ENCODE measurements at regions not wholly inside any gene's neighbourhood (a gene's known extent, or its start where the extent isn't known, plus 50 kb on each side); places are given as distances from the start of the nearest gene placed in this dataset.
"Not testable (repeated sequence)": the region's sequence is repeated elsewhere in the genome, so short reads cannot be mapped to it uniquely, and the experiment has no call there.

DNA sequence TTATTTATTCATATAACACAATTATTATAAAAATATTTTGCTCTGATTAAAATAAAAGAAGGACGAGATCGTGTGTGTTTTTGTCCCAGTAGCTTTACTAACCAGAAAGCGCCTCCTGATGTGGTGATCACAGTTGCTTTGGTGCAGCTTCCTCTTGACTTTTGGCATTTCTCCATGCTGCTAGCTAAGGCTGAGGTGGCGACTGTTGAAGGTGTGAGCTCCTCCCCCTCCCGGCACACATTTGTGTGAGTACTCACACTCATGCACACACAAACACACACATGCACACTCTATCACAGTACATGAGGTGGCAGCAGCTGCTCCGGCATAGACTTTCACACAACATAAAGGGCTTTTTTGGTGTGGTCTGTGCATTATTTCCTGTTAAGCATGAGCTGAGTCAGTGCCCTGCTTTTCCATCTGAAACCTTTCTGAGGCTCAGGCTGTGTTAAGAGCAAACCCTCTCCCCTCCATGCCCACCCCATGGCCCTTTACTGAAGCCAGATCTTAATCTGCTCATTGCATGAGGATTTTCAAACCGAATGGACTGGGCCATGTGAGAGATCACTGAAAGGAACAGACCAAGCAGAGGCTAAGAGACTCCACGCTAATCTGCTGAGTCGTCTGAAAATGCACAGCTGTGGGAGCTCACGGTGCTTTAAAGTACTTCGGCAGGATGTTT is 53.3 kb downstream of the FOXD4L1 start:
- not testable (repeated sequence) for H3K36me3 Mint-ChIP-seq, H3K27ac Mint-ChIP-seq, H3K9me3 Mint-ChIP-seq
- DNase-seq (ENCODE audit: low spot score in 2 of 2) (peak; percentile 39 to 54), ATAC-seq (peak; percentile 96 to 97)

GRCh38 chr2:113559820-113560219 is 61.4 kb downstream of the FOXD4L1 start:
- not testable (repeated sequence) for DNase-seq (ENCODE audit: low spot score in 2 of 2); H3K36me3 Mint-ChIP-seq; H3K9me3 Mint-ChIP-seq; ATAC-seq; H3K27ac Mint-ChIP-seq

- H3K36me3 Mint-ChIP-seq; H3K9me3 Mint-ChIP-seq; DNase-seq (ENCODE audit: low spot score in 2 of 2); ATAC-seq; H3K27ac Mint-ChIP-seq: not testable (repeated sequence)
Measured at GRCh38 chr2:113562662-113563061, 64.2 kb downstream of the FOXD4L1 start.

DNA sequence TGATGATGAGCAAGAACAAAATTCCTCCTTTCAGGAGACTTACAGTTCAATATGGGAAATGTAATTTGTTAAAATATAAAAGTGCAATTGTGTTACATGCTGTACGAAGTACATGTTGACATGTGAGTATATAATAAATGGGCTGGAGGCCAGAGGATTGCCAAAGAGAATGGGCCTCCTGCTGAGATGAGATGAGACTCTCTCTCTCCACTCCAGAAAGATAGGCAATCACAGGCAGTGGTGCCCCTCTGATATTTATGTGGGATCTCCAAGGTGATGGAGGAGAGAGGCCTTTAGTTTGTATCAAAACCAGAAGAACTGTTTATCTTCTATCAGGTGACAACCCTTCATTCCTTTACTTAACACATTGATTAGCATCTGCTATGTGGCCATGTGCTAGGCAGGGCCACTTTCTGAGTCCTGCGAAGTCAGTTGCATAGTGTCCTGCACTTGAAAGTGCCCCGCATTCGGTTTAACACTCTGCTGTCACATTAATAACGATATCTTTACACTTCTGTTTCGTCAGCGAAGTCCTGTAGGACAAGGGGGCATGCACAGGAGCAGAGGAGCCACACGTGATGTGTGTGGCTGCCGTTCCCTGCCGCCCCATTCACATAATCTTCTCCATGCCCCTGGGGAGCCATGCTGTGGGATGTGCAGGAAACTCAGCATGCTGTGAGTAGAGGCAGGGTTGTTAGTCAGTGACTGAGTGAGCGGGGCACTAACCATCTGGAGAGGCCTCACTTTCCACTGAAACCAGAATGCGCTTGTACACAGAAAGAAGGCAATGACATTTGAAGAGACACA is 60.2 kb upstream of the RABL2A start:
- DNase-seq (ENCODE audit: low spot score in 2 of 2); H3K36me3 Mint-ChIP-seq; ATAC-seq; H3K9me3 Mint-ChIP-seq; H3K27ac Mint-ChIP-seq: not testable (repeated sequence)

- not testable (repeated sequence) for H3K27ac Mint-ChIP-seq; DNase-seq (ENCODE audit: low spot score in 2 of 2); H3K9me3 Mint-ChIP-seq; ATAC-seq; H3K36me3 Mint-ChIP-seq
Measured at GRCh38 chr2:113567481-113567849, 59.6 kb upstream of the RABL2A start.

- not testable (repeated sequence) for H3K9me3 Mint-ChIP-seq; ATAC-seq; H3K36me3 Mint-ChIP-seq; DNase-seq (ENCODE audit: low spot score in 2 of 2); H3K27ac Mint-ChIP-seq
Measured at GRCh38 chr2:113568231-113568630, 58.8 kb upstream of the RABL2A start.

DNA sequence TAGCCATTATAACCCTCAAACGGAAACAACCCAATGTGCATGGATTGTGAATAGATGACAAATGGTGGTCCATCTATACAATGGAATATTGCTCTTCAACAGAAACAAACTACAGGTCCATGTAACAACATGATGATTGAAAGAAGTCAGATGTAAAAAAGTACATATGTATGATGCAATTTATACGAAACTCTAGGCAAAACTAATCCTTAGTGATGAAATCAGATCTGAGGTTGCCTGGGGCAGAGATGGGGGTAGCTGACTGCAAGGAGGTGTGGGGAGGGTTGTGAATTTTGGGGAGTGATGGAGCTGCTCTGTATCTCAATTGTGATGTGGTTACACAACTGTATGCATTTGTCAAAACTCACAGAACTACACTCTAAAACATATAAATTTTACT is 57.0 kb upstream of the RABL2A start:
- not testable (repeated sequence) for ATAC-seq; DNase-seq (ENCODE audit: low spot score in 2 of 2); H3K9me3 Mint-ChIP-seq; H3K36me3 Mint-ChIP-seq; H3K27ac Mint-ChIP-seq

- ATAC-seq; DNase-seq (ENCODE audit: low spot score in 2 of 2); H3K36me3 Mint-ChIP-seq; H3K9me3 Mint-ChIP-seq; H3K27ac Mint-ChIP-seq: not testable (repeated sequence)
Measured at GRCh38 chr2:113570509-113571009, 56.5 kb upstream of the RABL2A start.

- H3K36me3 Mint-ChIP-seq; ATAC-seq; H3K9me3 Mint-ChIP-seq; DNase-seq (ENCODE audit: low spot score in 2 of 2); H3K27ac Mint-ChIP-seq: not testable (repeated sequence)
Measured at GRCh38 chr2:113571482-113572068, 55.5 kb upstream of the RABL2A start.

- H3K36me3 Mint-ChIP-seq; ATAC-seq; H3K9me3 Mint-ChIP-seq; DNase-seq (ENCODE audit: low spot score in 2 of 2); H3K27ac Mint-ChIP-seq: not testable (repeated sequence)
Measured at GRCh38 chr2:113575721-113576120, 51.3 kb upstream of the RABL2A start.

DNA sequence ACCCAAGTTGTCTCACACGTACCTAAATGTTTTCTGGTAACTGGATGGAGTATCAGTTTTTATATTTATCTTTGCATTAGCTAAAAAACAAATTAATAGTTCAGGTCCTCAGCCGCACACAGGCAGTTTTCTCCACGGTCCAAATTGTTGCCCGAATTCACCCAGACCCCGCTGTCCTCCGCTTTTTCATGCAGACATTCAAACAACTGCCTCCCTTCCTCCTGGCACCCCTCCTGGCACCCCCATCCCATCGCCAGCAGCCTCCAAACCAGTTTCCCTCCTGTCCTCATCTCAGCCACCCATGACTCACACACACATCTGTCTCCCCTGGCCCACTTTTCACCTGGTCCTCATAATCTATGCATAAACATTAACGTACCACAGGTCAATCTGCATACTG is 50.7 kb upstream of the RABL2A start:
- H3K27ac Mint-ChIP-seq; H3K9me3 Mint-ChIP-seq; H3K36me3 Mint-ChIP-seq; ATAC-seq; DNase-seq (ENCODE audit: low spot score in 2 of 2): not testable (repeated sequence)

Data from activated naive CD4-positive, alpha-beta T cell treated with anti-CD3 and anti-CD28 coated beads, Interleukin-2, amount 50 U/mL, for 72 hours (primary cell).